Mononuclear cell (primary cell): ENCODE measurements at regions not wholly inside any gene's neighbourhood (a gene's known extent, or its start where the extent isn't known, plus 50 kb on each side); places are given as distances from the start of the nearest gene placed in this dataset.

Experiments used
- H3K27me3 ChIP-seq: 2 replicates; pipeline ENCODE4 v1.6.0; 2011; ENCODE audit warnings: low read length, control low read depth; ENCODE audit not compliant: insufficient read depth
- H3K4me1 ChIP-seq: 2 replicates; pipeline ENCODE4 v1.5.1; 2011; ENCODE audit warnings: mild to moderate bottlenecking, low read length, control low read depth; ENCODE audit not compliant: insufficient read depth
- H3K4me3 ChIP-seq: 2 replicates; pipeline ENCODE4 v1.5.1; 2011; ENCODE audit warnings: mild to moderate bottlenecking, low read length, moderate library complexity
- H3K9me3 ChIP-seq: 2 replicates; pipeline ENCODE4 v1.5.1; 2011; ENCODE audit warnings: low read depth, mild to moderate bottlenecking, control low read depth, low read length

- Histone ChIP-seq H3K9me3 (no peaks in the 10 kb centered on the region), H3K27me3 (no peaks in the 10 kb centered on the region), H3K4me3 (no peak overlapping the region), H3K4me1 (no peaks in the 10 kb centered on the region)
These were observed 81.9 kb upstream of the MBOAT2 start for GRCh38 chr2:9085353-9085752.

- H3K27me3 ChIP-seq, result no peaks in the 10 kb centered on the region
- no peaks in the 10 kb centered on the region for H3K9me3 ChIP-seq
- H3K4me3 ChIP-seq, result no peak overlapping the region
- H3K4me1 ChIP-seq, result no peaks in the 10 kb centered on the region
These were observed 79.8 kb upstream of the MBOAT2 start for GRCh38 chr2:9083287-9083686.

- no peaks in the 10 kb centered on the region for H3K9me3 ChIP-seq
- no peaks in the 10 kb centered on the region for H3K4me1 ChIP-seq
- no peaks in the 10 kb centered on the region for H3K27me3 ChIP-seq
- no peak overlapping the region for H3K4me3 ChIP-seq
These were observed 78.7 kb upstream of the MBOAT2 start for GRCh38 chr2:9082158-9082557.

- no peak overlapping the region for H3K4me3 ChIP-seq
- no peaks in the 10 kb centered on the region for H3K9me3 ChIP-seq
- no peaks in the 10 kb centered on the region for H3K4me1 ChIP-seq
- no peaks in the 10 kb centered on the region for H3K27me3 ChIP-seq
These were observed 78.3 kb upstream of the MBOAT2 start for GRCh38 chr2:9081750-9082149.

GRCh38 chr2:9078405-9078804 is 74.9 kb upstream of the MBOAT2 start:
- no peaks in the 10 kb centered on the region for H3K27me3 ChIP-seq
- H3K4me3 ChIP-seq, result no peak overlapping the region
- H3K9me3 ChIP-seq, result no peaks in the 10 kb centered on the region
- no peaks in the 10 kb centered on the region for H3K4me1 ChIP-seq

- Histone ChIP-seq H3K4me1 (no peaks in the 10 kb centered on the region), H3K27me3 (no peaks in the 10 kb centered on the region), H3K9me3 (no peaks in the 10 kb centered on the region), H3K4me3 (no peak overlapping the region)
These were observed 74.2 kb upstream of the MBOAT2 start for GRCh38 chr2:9077691-9078090.

GRCh38 chr2:9076755-9077154 is 73.3 kb upstream of the MBOAT2 start:
- Histone ChIP-seq H3K4me1 (no peaks in the 10 kb centered on the region), H3K9me3 (no peaks in the 10 kb centered on the region), H3K27me3 (no peaks in the 10 kb centered on the region), H3K4me3 (no peak overlapping the region)

- no peaks in the 10 kb centered on the region for H3K9me3 ChIP-seq
- no peaks in the 10 kb centered on the region for H3K4me1 ChIP-seq
- no peak overlapping the region for H3K4me3 ChIP-seq
- H3K27me3 ChIP-seq, result no peaks in the 10 kb centered on the region
These were observed 72.7 kb upstream of the MBOAT2 start for GRCh38 chr2:9076210-9076609.

- H3K4me1 ChIP-seq, result no peaks in the 10 kb centered on the region
- H3K4me3 ChIP-seq, result no peak overlapping the region
- no peaks in the 10 kb centered on the region for H3K9me3 ChIP-seq
- H3K27me3 ChIP-seq, result no peaks in the 10 kb centered on the region
These were observed 71.4 kb upstream of the MBOAT2 start for GRCh38 chr2:9074930-9075329.

GRCh38 chr2:9071584-9072124 is 68.2 kb upstream of the MBOAT2 start:
- H3K27me3 ChIP-seq, result no peaks in the 10 kb centered on the region
- peaks cover 6% of the 10 kb centered on the region for H3K9me3 ChIP-seq
- no peak overlapping the region for H3K4me3 ChIP-seq
- no peaks in the 10 kb centered on the region for H3K4me1 ChIP-seq

GRCh38 chr2:9071032-9071431 is 67.5 kb upstream of the MBOAT2 start:
- peaks cover 12% of the 10 kb centered on the region for H3K9me3 ChIP-seq
- H3K27me3 ChIP-seq, result no peaks in the 10 kb centered on the region
- H3K4me1 ChIP-seq, result no peaks in the 10 kb centered on the region
- no peak overlapping the region for H3K4me3 ChIP-seq

- Histone ChIP-seq H3K27me3 (peaks cover 2% of the 10 kb centered on the region), H3K4me3 (no peak overlapping the region), H3K4me1 (no peaks in the 10 kb centered on the region), H3K9me3 (peaks cover 27% of the 10 kb centered on the region)
These were observed 66.1 kb upstream of the MBOAT2 start for GRCh38 chr2:9069543-9069942.

GRCh38 chr2:9065901-9066300 is 62.4 kb upstream of the MBOAT2 start:
- H3K9me3 ChIP-seq, result peaks cover 27% of the 10 kb centered on the region
- peaks cover 5% of the 10 kb centered on the region for H3K27me3 ChIP-seq
- no peaks in the 10 kb centered on the region for H3K4me1 ChIP-seq
- no peak overlapping the region for H3K4me3 ChIP-seq

GRCh38 chr2:9063023-9063606 is 59.6 kb upstream of the MBOAT2 start:
- H3K9me3 ChIP-seq, result peaks cover 21% of the 10 kb centered on the region
- no peak overlapping the region for H3K4me3 ChIP-seq
- peaks cover 5% of the 10 kb centered on the region for H3K27me3 ChIP-seq
- H3K4me1 ChIP-seq, result no peaks in the 10 kb centered on the region

- Histone ChIP-seq H3K4me3 (no peak overlapping the region), H3K9me3 (peaks cover 13% of the 10 kb centered on the region), H3K27me3 (peaks cover 5% of the 10 kb centered on the region), H3K4me1 (no peaks in the 10 kb centered on the region)
These were observed 57.3 kb upstream of the MBOAT2 start for GRCh38 chr2:9060819-9061218.

GRCh38 chr2:9057939-9058761 is 54.7 kb upstream of the MBOAT2 start:
- Histone ChIP-seq H3K4me1 (peaks cover 2% of the 10 kb centered on the region), H3K9me3 (no peaks in the 10 kb centered on the region), H3K27me3 (no peaks in the 10 kb centered on the region), H3K4me3 (no peak overlapping the region)
